EL (cell line): ENCODE measurements at regions not wholly inside any gene's neighbourhood (a gene's known extent, or its start where the extent isn't known, plus 50 kb on each side); places are given as distances from the start of the nearest gene placed in this dataset.
A peak's percentile ranks its signal among the peaks of the same experiment; 100 is the strongest.
"Not testable (repeated sequence)": the region's sequence is repeated elsewhere in the genome, so short reads cannot be mapped to it uniquely, and the experiment has no call there.

Experiments used
- DNase-seq: peaks from one replicate; pipeline ENCODE4 v3.0.0-alpha.2; 2016

GRCh38 chr6:121549736-121550135 lies 114.3 kb downstream of the GJA1 start:
- peak; percentile 93 for DNase-seq

GRCh38 chr6:121550491-121551010 lies 115.1 kb downstream of the GJA1 start:
- peak; percentile 13 for DNase-seq

GRCh38 chr6:121555201-121555600 lies 119.8 kb downstream of the GJA1 start:
- DNase-seq = no peak

GRCh38 chr6:121556149-121556548 lies 120.7 kb downstream of the GJA1 start:
- DNase-seq = not testable (repeated sequence)

GRCh38 chr6:121557146-121557940 lies 121.9 kb downstream of the GJA1 start:
- no peak for DNase-seq

- no peak for DNase-seq
Observed at GRCh38 chr6:121559611-121560269, 124.3 kb downstream of the GJA1 start.

- DNase-seq = no peak
Observed at GRCh38 chr6:121560476-121560875, 125.0 kb downstream of the GJA1 start.

- no peak for DNase-seq
Observed at GRCh38 chr6:121563286-121563685, 127.8 kb downstream of the GJA1 start.

- DNase-seq = not testable (repeated sequence)
Observed at GRCh38 chr6:121564529-121564928, 129.1 kb downstream of the GJA1 start.

GRCh38 chr6:121571455-121571854 lies 136.0 kb downstream of the GJA1 start:
- DNase-seq = no peak

GRCh38 chr6:121573481-121573880 lies 138.0 kb downstream of the GJA1 start:
- DNase-seq = no peak

- DNase-seq = no peak
Observed at GRCh38 chr6:121578216-121578615, 142.8 kb downstream of the GJA1 start.

GRCh38 chr6:121579478-121579877 lies 144.0 kb downstream of the GJA1 start:
- DNase-seq = no peak

GRCh38 chr6:121581327-121581726 lies 145.9 kb downstream of the GJA1 start:
- no peak for DNase-seq

- DNase-seq = no peak
Observed at GRCh38 chr6:121582262-121582661, 146.8 kb downstream of the GJA1 start.

- no peak for DNase-seq
Observed at GRCh38 chr6:121584586-121585369, 149.3 kb downstream of the GJA1 start.

- no peak for DNase-seq
Observed at GRCh38 chr6:121590438-121590837, 155.0 kb downstream of the GJA1 start.

GRCh38 chr6:121590916-121591315 lies 155.5 kb downstream of the GJA1 start:
- no peak for DNase-seq

GRCh38 chr6:121592261-121592935 lies 157.0 kb downstream of the GJA1 start:
- DNase-seq = no peak

- DNase-seq = no peak
Observed at GRCh38 chr6:121593011-121593641, 157.7 kb downstream of the GJA1 start.

- no peak for DNase-seq
Observed at GRCh38 chr6:121594053-121594452, 158.6 kb downstream of the GJA1 start.

GRCh38 chr6:121595646-121596045 lies 160.2 kb downstream of the GJA1 start:
- no peak for DNase-seq
